T47D (cell line): ENCODE measurements at regions not wholly inside any gene's neighbourhood (a gene's known extent, or its start where the extent isn't known, plus 50 kb on each side); places are given as distances from the start of the nearest gene placed in this dataset.
"Not testable (repeated sequence)": the region's sequence is repeated elsewhere in the genome, so short reads cannot be mapped to it uniquely, and the experiment has no call there.

Experiments
- DNase-seq, 2 experiments: peaks; one replicate each; pipeline versions ENCODE4 v3.0.0 to v3.0.0-alpha.2; 2011 to 2012; ENCODE audit warnings: low read depth in 1 of 2, low spot score in 1 of 2
- JUND ChIP-seq: IDR thresholded peaks from 2 replicates; pipeline ENCODE4 v1.6.1; 2012; ENCODE audit warnings: low read depth
- in situ Hi-C: cut with HindIII; loops from 2 replicates; pipeline ENCODE4 v1.10.0; 2016; ENCODE audit warnings: low sequenced_read_pairs, low pct_unique_long_range_greater_than_20kb

GRCh38 chr6:90463359-90463758 is 123.5 kb downstream of the MAP3K7 start:
- TF ChIP-seq JUND: no peak
- in situ Hi-C loops: no loop called here
- DNase-seq: no peak

GRCh38 chr6:90462102-90462501 is 124.8 kb downstream of the MAP3K7 start:
- in situ Hi-C loops: no loop called here
- no peak for TF ChIP-seq JUND

GRCh38 chr6:90461383-90461782 is 125.5 kb downstream of the MAP3K7 start:
- no peak for DNase-seq
- in situ Hi-C loops: no loop called here
- TF ChIP-seq JUND: no peak

More at GRCh38 chr6:90462102-90462501, 124.8 kb downstream of the MAP3K7 start:
- DNase-seq: no peak

GRCh38 chr6:90460051-90460450 is 126.8 kb downstream of the MAP3K7 start:
- TF ChIP-seq JUND: no peak
- DNase-seq: no peak
- in situ Hi-C loops: no loop called here

GRCh38 chr6:90459225-90459758 is 127.6 kb downstream of the MAP3K7 start:
- no peak for TF ChIP-seq JUND
- peak; percentile 8 to 87 for DNase-seq

GRCh38 chr6:90458353-90459224 is 128.3 kb downstream of the MAP3K7 start:
- in situ Hi-C loops: no loop called here
- DNase-seq: no peak
- TF ChIP-seq JUND: no peak

More at GRCh38 chr6:90459225-90459758, 127.6 kb downstream of the MAP3K7 start:
- in situ Hi-C loops: no loop called here

- in situ Hi-C loops: no loop called here
- no peak for TF ChIP-seq JUND
- no peak for DNase-seq
Observed at GRCh38 chr6:90457867-90458259, 129.0 kb downstream of the MAP3K7 start.

GRCh38 chr6:90456997-90457866 is 129.6 kb downstream of the MAP3K7 start:
- DNase-seq, in situ Hi-C loops: not testable (repeated sequence)

- no peak for TF ChIP-seq JUND
- in situ Hi-C loops: no loop called here
- DNase-seq: no peak
Observed at GRCh38 chr6:90456001-90456400, 130.9 kb downstream of the MAP3K7 start.

GRCh38 chr6:90454836-90455427 is 131.9 kb downstream of the MAP3K7 start:
- no peak for TF ChIP-seq JUND
- in situ Hi-C loops: no loop called here
- DNase-seq: no peak

- no peak for TF ChIP-seq JUND
- in situ Hi-C loops: no loop called here
- no peak for DNase-seq
Observed at GRCh38 chr6:90450268-90450953, 136.5 kb downstream of the MAP3K7 start.

- in situ Hi-C loops: no loop called here
- DNase-seq: no peak
- no peak for TF ChIP-seq JUND
Observed at GRCh38 chr6:90449311-90449710, 137.6 kb downstream of the MAP3K7 start.
